ENCODE measurements at regions not wholly inside any gene's neighbourhood (a gene's known extent, or its start where the extent isn't known, plus 50 kb on each side); places are given as distances from the start of the nearest gene placed in this dataset.

DNA sequence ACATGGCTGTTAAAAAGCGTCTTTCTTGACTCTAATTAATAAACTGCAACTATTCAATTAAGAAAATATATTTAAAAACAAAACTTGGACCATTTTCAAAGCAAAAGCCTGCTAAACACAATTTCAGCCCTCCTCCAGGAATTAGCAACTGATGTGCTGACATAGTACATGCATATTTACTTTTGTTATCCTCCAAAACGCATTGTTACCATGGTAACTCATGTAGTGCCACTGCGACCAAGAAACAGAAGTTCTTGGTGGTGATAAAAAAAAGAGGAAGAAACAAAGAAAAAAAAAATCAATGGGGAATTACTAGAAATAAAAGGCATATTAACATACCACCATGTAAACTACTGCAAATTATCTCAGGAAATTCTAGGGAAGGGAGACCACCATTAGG lies 793.4 kb upstream of the CDH8 start:
- Histone ChIP-seq H3K9me3 (no peaks in the 10 kb centered on the region), H3K4me1 (no peaks in the 10 kb centered on the region), H3K36me3 (no peaks in the 10 kb centered on the region), H3K4me3 (ENCODE audit: low read depth, low read length) (no peak overlapping the region), H3K27me3 (no peaks in the 10 kb centered on the region)
- no peak for DNase-seq
- TF ChIP-seq, protein P1, sequence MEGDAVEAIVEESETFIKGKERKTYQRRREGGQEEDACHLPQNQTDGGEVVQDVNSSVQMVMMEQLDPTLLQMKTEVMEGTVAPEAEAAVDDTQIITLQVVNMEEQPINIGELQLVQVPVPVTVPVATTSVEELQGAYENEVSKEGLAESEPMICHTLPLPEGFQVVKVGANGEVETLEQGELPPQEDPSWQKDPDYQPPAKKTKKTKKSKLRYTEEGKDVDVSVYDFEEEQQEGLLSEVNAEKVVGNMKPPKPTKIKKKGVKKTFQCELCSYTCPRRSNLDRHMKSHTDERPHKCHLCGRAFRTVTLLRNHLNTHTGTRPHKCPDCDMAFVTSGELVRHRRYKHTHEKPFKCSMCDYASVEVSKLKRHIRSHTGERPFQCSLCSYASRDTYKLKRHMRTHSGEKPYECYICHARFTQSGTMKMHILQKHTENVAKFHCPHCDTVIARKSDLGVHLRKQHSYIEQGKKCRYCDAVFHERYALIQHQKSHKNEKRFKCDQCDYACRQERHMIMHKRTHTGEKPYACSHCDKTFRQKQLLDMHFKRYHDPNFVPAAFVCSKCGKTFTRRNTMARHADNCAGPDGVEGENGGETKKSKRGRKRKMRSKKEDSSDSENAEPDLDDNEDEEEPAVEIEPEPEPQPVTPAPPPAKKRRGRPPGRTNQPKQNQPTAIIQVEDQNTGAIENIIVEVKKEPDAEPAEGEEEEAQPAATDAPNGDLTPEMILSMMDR (IDR thresholded peaks at IDR 0.05; ENCODE audit: low read depth, low read length) = no peak

DNA sequence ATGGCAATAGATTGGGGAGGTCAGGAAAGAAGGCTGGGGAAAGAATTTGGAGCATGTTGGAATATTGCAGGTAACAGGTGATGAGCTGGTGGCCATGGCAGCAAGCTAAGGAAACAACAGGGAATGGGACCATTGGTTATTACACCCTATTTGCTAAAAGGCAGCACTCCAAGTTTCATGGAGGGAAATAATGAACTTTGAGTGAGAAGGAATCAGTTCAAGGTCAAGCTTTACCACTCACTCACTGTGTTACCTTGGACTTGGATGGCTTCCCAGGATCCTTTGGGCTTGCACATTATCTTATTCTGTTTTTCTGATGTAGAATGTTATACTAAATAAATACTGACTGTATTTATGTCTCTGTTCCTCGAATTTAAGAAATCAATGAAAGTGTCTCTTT lies 792.8 kb upstream of the CDH8 start:
- TF ChIP-seq, protein P1 (IDR thresholded peaks at IDR 0.05; ENCODE audit: low read depth, low read length) = no peak
- H3K4me1 ChIP-seq = no peaks in the 10 kb centered on the region
- no peaks in the 10 kb centered on the region for H3K36me3 ChIP-seq
- no peaks in the 10 kb centered on the region for H3K9me3 ChIP-seq
- H3K27me3 ChIP-seq = no peaks in the 10 kb centered on the region
- no peak overlapping the region for H3K4me3 ChIP-seq (ENCODE audit: low read depth, low read length)
- no peak for DNase-seq

DNA sequence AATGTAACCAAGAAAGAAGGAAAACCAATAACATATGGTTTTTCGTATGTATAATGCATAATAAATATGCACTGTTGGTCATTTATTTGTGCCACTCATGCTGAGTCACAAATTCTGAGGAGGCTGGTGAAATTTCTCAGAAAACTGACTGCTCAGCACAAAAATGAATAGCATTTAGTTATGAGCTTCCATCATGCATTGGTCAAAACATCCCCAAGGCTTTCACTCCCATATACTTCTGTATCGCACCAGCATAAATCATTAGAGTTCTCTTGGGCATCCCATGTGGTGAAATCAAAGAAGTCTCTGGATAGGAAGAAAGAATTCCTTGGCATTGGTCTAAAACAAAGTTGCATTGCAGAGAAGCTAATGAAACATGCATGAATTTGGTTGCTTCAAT lies 785.6 kb upstream of the CDH8 start:
- H3K9me3 ChIP-seq = no peaks in the 10 kb centered on the region
- no peak for DNase-seq
- H3K4me1 ChIP-seq = no peaks in the 10 kb centered on the region
- no peaks in the 10 kb centered on the region for H3K27me3 ChIP-seq
- no peak overlapping the region for H3K4me3 ChIP-seq (ENCODE audit: low read depth, low read length)
- no peaks in the 10 kb centered on the region for H3K36me3 ChIP-seq
- TF ChIP-seq, protein P1 (IDR thresholded peaks at IDR 0.05; ENCODE audit: low read depth, low read length) = no peak

DNA sequence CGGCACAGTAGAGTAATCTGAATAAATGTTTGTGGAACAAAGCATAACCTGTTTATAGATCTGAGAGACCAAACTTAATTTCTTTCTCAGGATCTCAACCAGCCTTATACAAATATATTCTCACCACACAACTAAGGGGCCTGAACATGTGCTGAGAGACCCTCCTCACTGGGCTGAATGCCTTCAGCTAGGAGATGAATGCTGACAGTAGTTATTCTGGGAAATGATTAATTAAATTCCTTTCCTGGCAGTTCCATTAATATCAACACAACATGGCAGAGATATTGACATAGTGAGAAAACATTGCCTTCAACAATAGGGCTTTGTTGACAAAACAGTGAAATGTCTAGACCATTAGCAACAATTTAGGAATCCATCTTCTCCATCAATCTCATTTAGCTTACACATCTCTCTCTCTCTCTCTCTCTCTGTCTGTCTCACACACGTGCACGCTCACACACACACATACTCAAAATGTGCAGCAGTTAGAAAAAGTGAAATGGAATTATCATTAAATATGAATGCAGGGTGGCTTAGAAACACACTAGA lies 780.8 kb upstream of the CDH8 start:
- no peak for DNase-seq
- TF ChIP-seq, protein P1 (IDR thresholded peaks at IDR 0.05; ENCODE audit: low read depth, low read length) = no peak
- no peak overlapping the region for H3K4me3 ChIP-seq (ENCODE audit: low read depth, low read length)
- no peaks in the 10 kb centered on the region for H3K9me3 ChIP-seq
- H3K36me3 ChIP-seq = no peaks in the 10 kb centered on the region
- no peaks in the 10 kb centered on the region for H3K27me3 ChIP-seq
- H3K4me1 ChIP-seq = no peaks in the 10 kb centered on the region

DNA sequence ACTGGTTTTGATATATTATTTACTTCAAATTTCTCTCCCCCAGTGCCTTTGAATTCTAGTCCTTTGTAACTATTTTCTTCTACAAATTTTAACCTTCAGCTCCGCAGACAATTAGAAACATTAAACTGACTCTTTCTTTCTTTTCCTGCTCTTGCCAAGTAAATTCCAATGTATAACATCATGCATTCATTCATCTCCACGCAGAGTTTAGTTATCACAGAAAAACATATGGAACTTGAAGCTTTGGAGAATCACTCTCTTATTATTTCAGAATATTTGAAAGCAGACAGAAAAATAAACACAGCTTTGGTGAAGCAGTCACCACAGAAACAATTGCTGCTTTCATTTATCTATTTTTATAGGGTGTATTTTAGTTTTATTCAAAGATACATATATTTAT lies 778.7 kb upstream of the CDH8 start:
- no peak overlapping the region for H3K4me3 ChIP-seq (ENCODE audit: low read depth, low read length)
- no peaks in the 10 kb centered on the region for H3K9me3 ChIP-seq
- no peaks in the 10 kb centered on the region for H3K36me3 ChIP-seq
- H3K4me1 ChIP-seq = no peaks in the 10 kb centered on the region
- no peaks in the 10 kb centered on the region for H3K27me3 ChIP-seq
- TF ChIP-seq, protein P1 (IDR thresholded peaks at IDR 0.05; ENCODE audit: low read depth, low read length) = no peak
- DNase-seq = no peak

DNA sequence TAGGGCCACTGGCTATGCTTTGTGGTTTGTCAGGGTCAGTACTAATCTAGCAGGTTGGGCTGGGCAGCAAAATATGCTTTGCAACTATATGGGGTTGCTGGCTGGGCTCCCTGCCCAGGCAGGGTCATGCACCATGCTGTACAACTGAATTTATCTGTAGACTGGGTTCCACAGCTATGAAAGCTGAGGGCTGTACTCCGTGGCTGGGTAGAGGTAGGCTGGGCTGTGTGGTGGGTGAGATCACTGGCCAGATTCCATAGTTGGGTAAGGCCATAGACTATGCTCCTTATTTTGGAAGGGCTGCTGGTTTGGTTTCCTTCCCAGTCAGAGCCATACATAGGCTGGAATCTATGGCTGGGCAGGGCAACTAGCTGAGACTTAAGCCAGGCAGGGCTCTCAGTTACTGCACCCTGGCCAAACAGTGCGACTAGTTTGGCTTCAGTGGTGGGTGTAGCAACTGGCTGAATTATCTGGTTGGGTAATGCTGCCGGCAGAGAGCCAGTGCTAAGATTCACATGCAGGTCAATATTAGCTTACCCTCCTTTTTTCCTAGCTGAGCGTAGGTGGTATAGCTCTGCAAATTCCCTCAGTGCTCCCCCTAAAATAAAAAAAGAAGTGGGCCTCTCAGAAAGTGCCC lies 769.1 kb upstream of the CDH8 start:
- Histone ChIP-seq H3K36me3 (no peaks in the 10 kb centered on the region), H3K9me3 (no peaks in the 10 kb centered on the region), H3K27me3 (no peaks in the 10 kb centered on the region), H3K4me1 (no peaks in the 10 kb centered on the region), H3K4me3 (ENCODE audit: low read depth, low read length) (no peak overlapping the region)
- TF ChIP-seq, protein P1 (IDR thresholded peaks at IDR 0.05; ENCODE audit: low read depth, low read length) = no peak
- no peak for DNase-seq
